ENCODE measurements at regions not wholly inside any gene's neighbourhood (a gene's known extent, or its start where the extent isn't known, plus 50 kb on each side); places are given as distances from the start of the nearest gene placed in this dataset.
A peak's percentile ranks its signal among the peaks of the same experiment; 100 is the strongest.
"Not testable (repeated sequence)": the region's sequence is repeated elsewhere in the genome, so short reads cannot be mapped to it uniquely, and the experiment has no call there.

- Mint-ChIP-seq H3K4me3 (peak overlapping the region; percentile 75), H3K4me1 (ENCODE audit: low read depth) (peaks cover 6% of the 10 kb centered on the region), H3K36me3 (ENCODE audit: low read depth) (no peaks in the 10 kb centered on the region), H3K9me3 (no peaks in the 10 kb centered on the region), H3K27me3 (peaks cover 10% of the 10 kb centered on the region), H3K27ac (no peak overlapping the region)
Observed at GRCh38 chr1:161421456-161421855, 53.8 kb upstream of the CFAP126 start.

- Mint-ChIP-seq H3K27me3 (peaks cover 10% of the 10 kb centered on the region), H3K9me3 (no peaks in the 10 kb centered on the region), H3K27ac (no peak overlapping the region), H3K36me3 (ENCODE audit: low read depth) (no peaks in the 10 kb centered on the region), H3K4me1 (ENCODE audit: low read depth) (peaks cover 6% of the 10 kb centered on the region), H3K4me3 (no peak overlapping the region)
Observed at GRCh38 chr1:161420763-161421455, 53.2 kb upstream of the CFAP126 start.

GRCh38 chr1:161417536-161417935, 49.9 kb upstream of the CFAP126 start:
- H3K4me3 Mint-ChIP-seq; H3K9me3 Mint-ChIP-seq; H3K4me1 Mint-ChIP-seq (ENCODE audit: low read depth); H3K27ac Mint-ChIP-seq; H3K36me3 Mint-ChIP-seq (ENCODE audit: low read depth); H3K27me3 Mint-ChIP-seq: not testable (repeated sequence)
